Dedifferentiated amniotic fluid mesenchymal stem cell (primary cell): ENCODE measurements at regions not wholly inside any gene's neighbourhood (a gene's known extent, or its start where the extent isn't known, plus 50 kb on each side); places are given as distances from the start of the nearest gene placed in this dataset.

Source experiments
- DNase-seq: peaks from one replicate; pipeline ENCODE4 v3.0.0-alpha.2; 2016; ENCODE audit errors: extremely low spot score

GRCh38 chr6:71395731-71396409, 107.3 kb downstream of the OGFRL1 start:
- DNase-seq = no peak

- no peak for DNase-seq
Observed at GRCh38 chr6:71396410-71396801, 107.8 kb downstream of the OGFRL1 start.

- DNase-seq = no peak
Observed at GRCh38 chr6:71399279-71399678, 110.7 kb downstream of the OGFRL1 start.

GRCh38 chr6:71400852-71401251, 112.2 kb downstream of the OGFRL1 start:
- DNase-seq = no peak

GRCh38 chr6:71402096-71402495, 113.5 kb downstream of the OGFRL1 start:
- no peak for DNase-seq

- DNase-seq = no peak
Observed at GRCh38 chr6:71403422-71404134, 115.0 kb downstream of the OGFRL1 start.

- DNase-seq = peak; percentile 72
Observed at GRCh38 chr6:71404145-71404966, 115.7 kb downstream of the OGFRL1 start.

GRCh38 chr6:71404967-71405278, 116.3 kb downstream of the OGFRL1 start:
- DNase-seq = no peak

- no peak for DNase-seq
Observed at GRCh38 chr6:71405416-71405815, 116.8 kb downstream of the OGFRL1 start.

- no peak for DNase-seq
Observed at GRCh38 chr6:71406865-71407860, 118.6 kb downstream of the OGFRL1 start.

- no peak for DNase-seq
Observed at GRCh38 chr6:71408787-71409723, 120.4 kb downstream of the OGFRL1 start.

- DNase-seq = no peak
Observed at GRCh38 chr6:71410164-71410566, 121.6 kb downstream of the OGFRL1 start.

GRCh38 chr6:71410681-71411080, 122.1 kb downstream of the OGFRL1 start:
- DNase-seq = no peak

- DNase-seq = no peak
Observed at GRCh38 chr6:71411882-71412281, 123.3 kb downstream of the OGFRL1 start.

GRCh38 chr6:71412559-71413140, 124.0 kb downstream of the OGFRL1 start:
- DNase-seq = no peak

- DNase-seq = no peak
Observed at GRCh38 chr6:71414486-71414885, 125.9 kb downstream of the OGFRL1 start.

- DNase-seq = no peak
Observed at GRCh38 chr6:71419217-71420094, 130.8 kb downstream of the OGFRL1 start.

GRCh38 chr6:71420095-71420692, 131.6 kb downstream of the OGFRL1 start:
- DNase-seq = no peak
